Adrenal gland (tissue), 9 donors: ENCODE measurements at regions not wholly inside any gene's neighbourhood (a gene's known extent, or its start where the extent isn't known, plus 50 kb on each side); places are given as distances from the start of the nearest gene placed in this dataset.

Source experiments
- DNase-seq, 7 donors: peaks; one replicate each; pipeline ENCODE4 v3.0.0-alpha.2; 2019 to 2020
- H3K27ac ChIP-seq, 5 donors: fragments of 200-600 bp; sonication (generic) in 4 of 5; 1 replicate in 3 of 5; 2 replicates in 2 of 5; pipeline versions ENCODE4 v1.5.1 to v1.8.0; 2016 to 2020; ENCODE audit warnings: mild to moderate bottlenecking in 1 of 5
- H3K27me3 ChIP-seq: fragments of 200-600 bp; 2 replicates; pipeline ENCODE4 v1.8.0; 2021
- H3K36me3 ChIP-seq, 2 donors: fragments of 200-600 bp; replicated peaks in 1 of 2; 1 replicate in 1 of 2; 2 replicates in 1 of 2; pipeline versions ENCODE4 v1.5.1 to v1.8.0; 2018 to 2022
- H3K4me1 ChIP-seq, 2 donors: fragments of 200-600 bp; replicated peaks in 1 of 2; 1 replicate in 1 of 2; 2 replicates in 1 of 2; pipeline versions ENCODE4 v1.5.1 to v1.8.0; 2018 to 2021
- H3K4me3 ChIP-seq, 4 donors: fragments of 200-600 bp; sonication (generic) in 3 of 4; one replicate each; pipeline ENCODE4 v1.5.1; 2016 to 2018
- H3K9me3 ChIP-seq, 3 donors: fragments of 200-600 bp; sonication (generic) in 1 of 3; replicated peaks in 1 of 3; 1 replicate in 2 of 3; 2 replicates in 1 of 3; pipeline versions ENCODE4 v1.5.1 to v1.8.0; 2016 to 2021
- POLR2A ChIP-seq, 2 donors: fragments of 450-650 bp; IDR thresholded peaks; one replicate each; pipeline ENCODE4 v1.6.1; 2017; ENCODE audit warnings: antibody characterized with exemption in 2 of 2, mild to moderate bottlenecking in 2 of 2, moderate library complexity in 1 of 2
- WGBS, 4 donors: extraction: QIAGEN DNeasy Blood & Tissue Kit in 2 of 4; methylation state at CpG; one replicate each; pipeline versions ENCODE4 v1.1.5 to v1.1.7; 2013 to 2017; 5-methylcytosine and 5-hydroxymethylcytosine counted together
- intact Hi-C, 2 donors: fragments of 100-400 bp; cut with DNase I; formaldehyde crosslinking; loops; one replicate each; pipeline versions ENCODE4 v1.14.1 to v1.15.0; 2022 to 2023
- TF ChIP-seq, protein P1 (sequence below), 6 experiments: fragments of 450-650 bp in 4 of 6; fragments of 200-600 bp in 2 of 6; sonication (generic) in 1 of 6; IDR thresholded peaks; 1 replicate in 5 of 6; 2 replicates in 1 of 6; pipeline versions ENCODE4 v1.5.1 to v1.8.0; 2016 to 2021; ENCODE audit warnings: antibody characterized with exemption in 6 of 6, mild to moderate bottlenecking in 2 of 6, moderate library complexity in 1 of 6
- donor health status: healthy with polysubstance abuse.
- donor health status: Bipolar disorder and iron deficiency.
- donor health status: DM: yes; HTN: yes; CAD: no.
- donor health status: DM: no; HTN: no; CAD: no.
- donor health status: DM: no; HTN: no; CAD: no.

DNA sequence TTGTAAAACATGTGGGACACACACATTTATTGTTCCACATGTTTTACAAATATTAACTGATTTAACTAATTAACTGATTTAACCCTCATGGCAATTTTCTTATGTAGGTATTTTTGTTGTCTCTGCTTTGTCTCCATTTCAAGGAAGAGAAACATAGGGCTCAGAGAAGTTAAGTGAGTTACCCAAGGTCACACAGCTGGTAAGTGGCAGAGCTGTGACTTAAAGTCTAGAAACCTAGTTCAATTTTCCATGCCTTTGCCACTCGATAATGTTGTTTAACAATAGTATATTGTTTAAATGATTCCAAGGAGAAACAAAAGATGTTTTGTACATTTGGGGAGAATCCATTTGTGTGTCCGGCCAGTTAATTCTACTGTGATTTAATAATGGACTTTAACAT, 284.1 kb upstream of the CDH5 start:
- no peak for DNase-seq
- Histone ChIP-seq H3K27ac (no peak overlapping the region), H3K9me3 (no peaks in the 10 kb centered on the region), H3K4me3 (no peak overlapping the region), H3K36me3 (no peaks in the 10 kb centered on the region), H3K27me3 (no peaks in the 10 kb centered on the region), H3K4me1 (no peaks in the 10 kb centered on the region)
- intact Hi-C loops: no loop called here
- no peak for TF ChIP-seq POLR2A (IDR thresholded peaks at IDR 0.05)
- TF ChIP-seq, protein P1, sequence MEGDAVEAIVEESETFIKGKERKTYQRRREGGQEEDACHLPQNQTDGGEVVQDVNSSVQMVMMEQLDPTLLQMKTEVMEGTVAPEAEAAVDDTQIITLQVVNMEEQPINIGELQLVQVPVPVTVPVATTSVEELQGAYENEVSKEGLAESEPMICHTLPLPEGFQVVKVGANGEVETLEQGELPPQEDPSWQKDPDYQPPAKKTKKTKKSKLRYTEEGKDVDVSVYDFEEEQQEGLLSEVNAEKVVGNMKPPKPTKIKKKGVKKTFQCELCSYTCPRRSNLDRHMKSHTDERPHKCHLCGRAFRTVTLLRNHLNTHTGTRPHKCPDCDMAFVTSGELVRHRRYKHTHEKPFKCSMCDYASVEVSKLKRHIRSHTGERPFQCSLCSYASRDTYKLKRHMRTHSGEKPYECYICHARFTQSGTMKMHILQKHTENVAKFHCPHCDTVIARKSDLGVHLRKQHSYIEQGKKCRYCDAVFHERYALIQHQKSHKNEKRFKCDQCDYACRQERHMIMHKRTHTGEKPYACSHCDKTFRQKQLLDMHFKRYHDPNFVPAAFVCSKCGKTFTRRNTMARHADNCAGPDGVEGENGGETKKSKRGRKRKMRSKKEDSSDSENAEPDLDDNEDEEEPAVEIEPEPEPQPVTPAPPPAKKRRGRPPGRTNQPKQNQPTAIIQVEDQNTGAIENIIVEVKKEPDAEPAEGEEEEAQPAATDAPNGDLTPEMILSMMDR (IDR thresholded peaks at IDR 0.05): no peak
- WGBS, 4 donors: 46 to 94% (median 66%) methylated on average over 2 of the region's 2 CpGs

DNA sequence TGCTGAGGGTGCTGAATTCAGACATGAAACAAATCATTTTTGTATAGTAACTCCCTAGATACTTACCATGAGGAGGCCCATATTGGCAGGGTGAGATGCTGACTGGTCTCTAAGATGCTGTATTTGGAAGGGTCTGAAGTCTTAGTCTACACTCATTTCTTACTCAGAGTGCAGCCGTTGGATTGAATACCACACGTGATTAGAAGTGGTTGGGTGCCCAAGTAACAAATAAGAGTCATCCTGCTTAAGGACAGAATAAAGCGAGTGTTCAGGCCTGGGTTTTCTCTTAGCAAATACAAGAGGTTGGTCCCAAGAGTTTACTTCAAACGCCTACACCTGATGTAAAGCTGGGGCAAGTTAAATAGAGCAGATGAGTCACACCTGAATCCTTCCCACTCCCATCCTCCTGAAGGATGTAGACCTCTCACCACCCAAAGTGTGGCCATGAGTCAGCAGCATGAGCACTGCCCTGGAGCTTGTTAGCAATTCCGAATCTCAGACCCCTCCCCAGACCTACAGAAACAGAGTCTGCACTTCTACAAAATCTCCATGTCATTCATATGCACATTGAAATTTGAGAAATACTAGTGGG, 284.6 kb upstream of the CDH5 start:
- Histone ChIP-seq H3K27me3 (no peaks in the 10 kb centered on the region), H3K36me3 (no peaks in the 10 kb centered on the region), H3K9me3 (no peaks in the 10 kb centered on the region), H3K4me3 (no peak overlapping the region), H3K4me1 (no peaks in the 10 kb centered on the region), H3K27ac (no peak overlapping the region)
- intact Hi-C loops: no loop called here
- no peak for TF ChIP-seq POLR2A (IDR thresholded peaks at IDR 0.05)
- TF ChIP-seq, protein P1 (IDR thresholded peaks at IDR 0.05): no peak
- DNase-seq: no peak
- 70 to 82% (median 81%) methylated on average over 5 of the region's 5 CpGs for WGBS, 4 donors

DNA sequence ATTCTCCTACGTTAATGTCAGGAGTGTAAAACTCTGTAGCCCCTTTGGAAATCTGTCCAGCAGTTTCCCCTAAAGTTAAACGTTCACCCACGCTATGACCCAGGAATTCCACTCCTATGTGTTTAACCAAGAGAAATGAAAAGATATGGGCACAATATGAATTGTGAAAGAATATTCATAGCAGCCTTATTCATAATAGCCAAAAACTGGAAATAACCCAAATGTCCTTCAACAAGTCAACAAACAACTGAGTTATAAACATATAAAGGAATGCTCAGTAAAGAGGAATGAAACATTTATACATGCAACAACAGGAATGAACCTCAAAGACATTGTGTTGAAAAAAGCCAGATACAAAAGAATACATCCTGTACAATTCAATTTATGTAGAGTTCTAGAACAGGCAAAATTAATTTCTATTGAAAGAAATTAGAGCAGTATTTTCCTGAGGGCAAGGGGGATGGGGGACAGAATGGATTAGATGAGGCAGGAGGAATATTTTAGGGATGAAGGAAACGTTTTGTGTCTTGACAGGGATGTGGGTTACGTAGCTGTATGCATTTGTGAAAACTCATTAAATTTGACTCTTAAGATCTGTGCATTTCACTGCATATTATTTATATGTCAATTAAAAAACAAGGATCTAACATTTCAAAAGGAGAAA, 286.7 kb upstream of the CDH5 start:
- H3K4me3 ChIP-seq: no peak overlapping the region
- 69 to 77% (median 72%) methylated on average over 5 of the region's 5 CpGs for WGBS, 4 donors
- no peak for DNase-seq
- no peaks in the 10 kb centered on the region for H3K9me3 ChIP-seq
- H3K36me3 ChIP-seq: no peaks in the 10 kb centered on the region
- intact Hi-C loops: no loop called here
- H3K27me3 ChIP-seq: no peaks in the 10 kb centered on the region
- H3K27ac ChIP-seq: no peak overlapping the region
- no peak for TF ChIP-seq POLR2A (IDR thresholded peaks at IDR 0.05)
- TF ChIP-seq, protein P1 (IDR thresholded peaks at IDR 0.05): no peak
- H3K4me1 ChIP-seq: no peaks in the 10 kb centered on the region

DNA sequence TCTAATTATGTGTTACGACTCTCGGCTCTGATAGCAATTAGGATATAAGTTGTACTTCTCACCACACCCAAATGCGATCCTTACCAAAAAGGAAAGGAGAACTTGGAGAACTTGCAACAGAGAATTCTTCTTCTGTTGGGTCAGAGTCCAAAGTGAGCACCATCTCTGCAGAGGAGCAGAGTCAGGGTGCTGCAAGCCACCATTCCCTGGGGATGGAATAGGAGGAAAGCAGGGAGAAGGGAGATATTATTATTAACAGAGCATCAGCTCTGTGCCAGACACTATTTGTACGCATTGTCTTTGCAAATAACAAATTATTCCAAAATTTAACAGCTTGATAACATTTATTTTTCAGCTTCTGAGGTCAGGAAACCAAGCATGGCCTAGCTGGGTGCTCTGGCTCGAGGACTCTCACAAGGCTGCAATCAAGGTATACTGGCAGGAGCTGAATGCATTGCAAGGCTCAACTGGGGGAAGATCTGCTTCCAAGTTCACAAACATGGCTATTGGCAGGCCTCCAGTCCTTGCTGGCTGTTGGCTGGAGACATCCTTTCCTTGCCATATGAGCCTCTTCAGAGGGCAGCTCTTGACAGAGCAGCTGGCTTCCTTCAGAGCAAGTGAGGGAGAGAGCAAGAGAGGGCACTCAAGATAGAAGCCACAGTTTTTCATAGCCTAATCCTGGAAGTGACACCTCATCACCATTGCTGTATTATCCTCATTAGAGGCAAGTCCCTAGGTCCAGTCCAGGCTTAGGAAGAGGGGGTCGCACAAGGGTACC, 296.2 kb upstream of the CDH5 start:
- TF ChIP-seq POLR2A (IDR thresholded peaks at IDR 0.05): no peak
- TF ChIP-seq, protein P1 (IDR thresholded peaks at IDR 0.05): no peak
- H3K36me3 ChIP-seq: no peaks in the 10 kb centered on the region
- H3K4me1 ChIP-seq: no peaks in the 10 kb centered on the region
- DNase-seq: peak in 6 of 7 donors; percentile 33 to 77 (median 54)
- H3K27me3 ChIP-seq: peaks cover 4% of the 10 kb centered on the region
- no peak overlapping the region for H3K4me3 ChIP-seq
- WGBS, 4 donors: 74 to 84% (median 82%) methylated on average over 6 of the region's 6 CpGs
- intact Hi-C loops: no loop called here
- no peaks in the 10 kb centered on the region for H3K9me3 ChIP-seq
- H3K27ac ChIP-seq: peak overlapping the region in 1 of 5 donors; percentile 3
